Activated CD4-positive, CD25-positive, alpha-beta regulatory T cell treated with anti-CD3 and anti-CD28 coated beads, Interleukin-2, amount 50 U/mL, for 72 hours (primary cell): ENCODE measurements at regions not wholly inside any gene's neighbourhood (a gene's known extent, or its start where the extent isn't known, plus 50 kb on each side); places are given as distances from the start of the nearest gene placed in this dataset.

ENCODE experiments used
- DNase-seq: peaks from one replicate; pipeline ENCODE4 v3.0.0; 2021

- no peak for DNase-seq
Measured at GRCh38 chr2:226143091-226143490, 656.5 kb downstream of the IRS1 start.

GRCh38 chr2:226142463-226142862 lies 657.2 kb downstream of the IRS1 start:
- DNase-seq = no peak

GRCh38 chr2:226140594-226140993 lies 659.0 kb downstream of the IRS1 start:
- no peak for DNase-seq

- DNase-seq = no peak
Measured at GRCh38 chr2:226139759-226140158, 659.9 kb downstream of the IRS1 start.

GRCh38 chr2:226137201-226137811 lies 662.3 kb downstream of the IRS1 start:
- no peak for DNase-seq

- no peak for DNase-seq
Measured at GRCh38 chr2:226136739-226137138, 662.9 kb downstream of the IRS1 start.

GRCh38 chr2:226135861-226136548 lies 663.6 kb downstream of the IRS1 start:
- DNase-seq = no peak

- no peak for DNase-seq
Measured at GRCh38 chr2:226132323-226133215, 667.1 kb downstream of the IRS1 start.

- no peak for DNase-seq
Measured at GRCh38 chr2:226131299-226131784, 668.3 kb downstream of the IRS1 start.

GRCh38 chr2:226130192-226130591 lies 669.4 kb downstream of the IRS1 start:
- no peak for DNase-seq

GRCh38 chr2:226127682-226128081 lies 671.9 kb downstream of the IRS1 start:
- no peak for DNase-seq

GRCh38 chr2:226126104-226126503 lies 673.5 kb downstream of the IRS1 start:
- DNase-seq = no peak

- DNase-seq = no peak
Measured at GRCh38 chr2:226125176-226125883, 674.3 kb downstream of the IRS1 start.

- no peak for DNase-seq
Measured at GRCh38 chr2:226124548-226125011, 675.0 kb downstream of the IRS1 start.

- DNase-seq = no peak
Measured at GRCh38 chr2:226123300-226123699, 676.3 kb downstream of the IRS1 start.

GRCh38 chr2:226122041-226122440 lies 677.6 kb downstream of the IRS1 start:
- DNase-seq = no peak

GRCh38 chr2:226121046-226121738 lies 678.4 kb downstream of the IRS1 start:
- DNase-seq = no peak

GRCh38 chr2:226118471-226119429 lies 680.9 kb downstream of the IRS1 start:
- no peak for DNase-seq

- DNase-seq = no peak
Measured at GRCh38 chr2:226117510-226118065, 682.0 kb downstream of the IRS1 start.

- DNase-seq = no peak
Measured at GRCh38 chr2:226116346-226116745, 683.3 kb downstream of the IRS1 start.

- DNase-seq = no peak
Measured at GRCh38 chr2:226115832-226116200, 683.8 kb downstream of the IRS1 start.
